D341Med (cell line): ENCODE measurements at regions not wholly inside any gene's neighbourhood (a gene's known extent, or its start where the extent isn't known, plus 50 kb on each side); places are given as distances from the start of the nearest gene placed in this dataset.

ENCODE experiments used
- DNase-seq: peaks from one replicate; pipeline ENCODE4 v3.0.0; 2012; ENCODE audit warnings: low spot score

GRCh38 chr2:5955921-5956320, 263.7 kb downstream of the SOX11 start:
- DNase-seq: no peak

DNA sequence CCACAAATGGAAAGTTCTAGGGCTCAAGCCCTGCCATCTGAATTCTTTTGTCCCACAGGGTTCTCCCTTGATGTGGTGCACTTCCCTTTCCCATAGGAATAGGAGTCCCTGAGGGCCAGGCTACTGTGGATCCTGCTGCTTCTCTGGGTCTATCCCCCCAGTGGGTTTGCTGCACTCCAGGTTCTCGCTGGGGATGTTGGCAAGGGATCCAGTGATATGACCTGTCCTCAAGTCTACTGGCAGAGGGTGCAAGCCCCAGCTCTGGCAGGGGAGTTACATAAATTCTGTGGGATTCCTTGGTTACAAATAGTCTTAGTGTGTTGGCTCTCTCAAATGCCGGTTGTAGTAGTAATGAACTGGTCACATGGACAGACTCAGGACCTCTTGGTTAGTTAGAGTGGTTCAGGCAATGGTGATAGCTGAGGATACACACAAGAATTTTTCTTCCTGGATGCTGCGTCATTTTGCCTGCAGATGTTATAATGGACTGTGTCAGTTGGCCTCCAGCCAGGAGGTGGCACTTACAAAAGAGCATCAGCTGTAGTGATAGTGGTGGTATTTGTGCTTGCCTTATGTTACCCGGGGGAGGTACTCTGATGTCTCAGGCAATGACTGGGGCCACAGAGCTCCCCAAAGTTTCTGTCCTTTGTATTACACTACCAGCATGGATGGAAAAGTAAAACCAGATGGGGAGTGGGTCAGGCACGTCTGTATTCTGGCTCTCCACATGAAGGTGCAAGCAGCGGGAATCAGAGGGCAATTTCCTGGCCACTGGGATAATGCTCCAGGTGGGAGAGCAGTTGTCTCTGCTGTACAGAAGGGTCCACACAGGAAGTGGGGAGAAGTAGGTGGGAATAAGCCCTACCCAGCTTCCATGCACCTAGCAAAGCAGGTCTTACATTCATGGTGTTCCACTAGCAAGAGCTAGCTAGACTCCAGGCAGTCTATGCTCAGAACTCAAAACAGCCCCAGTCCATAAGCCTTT, 267.9 kb downstream of the SOX11 start:
- DNase-seq: no peak

GRCh38 chr2:5967506-5967905, 275.3 kb downstream of the SOX11 start:
- no peak for DNase-seq

- DNase-seq: no peak
Observed at GRCh38 chr2:5969303-5969702, 277.1 kb downstream of the SOX11 start.

- DNase-seq: no peak
Observed at GRCh38 chr2:5970347-5970746, 278.2 kb downstream of the SOX11 start.

DNA sequence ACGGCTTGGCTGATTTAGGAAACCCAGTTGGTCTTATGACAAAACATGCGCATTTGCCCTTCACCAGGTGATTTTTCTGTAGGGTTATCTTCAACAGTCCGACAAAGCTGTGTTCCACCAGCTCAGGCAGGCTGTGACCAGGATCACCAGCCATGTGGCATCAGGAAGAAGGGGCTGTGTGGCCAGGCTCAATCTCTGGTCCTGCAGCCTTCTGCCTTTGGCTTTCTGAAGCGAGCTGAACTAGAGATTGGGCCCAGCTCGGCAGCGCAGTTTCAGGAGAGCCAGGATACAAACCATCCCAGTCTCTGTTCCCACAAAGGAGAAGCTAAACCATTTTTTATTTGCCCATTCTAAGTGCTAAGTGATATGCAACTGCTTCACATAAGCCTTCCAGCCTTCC, 282.3 kb downstream of the SOX11 start:
- DNase-seq: no peak

DNA sequence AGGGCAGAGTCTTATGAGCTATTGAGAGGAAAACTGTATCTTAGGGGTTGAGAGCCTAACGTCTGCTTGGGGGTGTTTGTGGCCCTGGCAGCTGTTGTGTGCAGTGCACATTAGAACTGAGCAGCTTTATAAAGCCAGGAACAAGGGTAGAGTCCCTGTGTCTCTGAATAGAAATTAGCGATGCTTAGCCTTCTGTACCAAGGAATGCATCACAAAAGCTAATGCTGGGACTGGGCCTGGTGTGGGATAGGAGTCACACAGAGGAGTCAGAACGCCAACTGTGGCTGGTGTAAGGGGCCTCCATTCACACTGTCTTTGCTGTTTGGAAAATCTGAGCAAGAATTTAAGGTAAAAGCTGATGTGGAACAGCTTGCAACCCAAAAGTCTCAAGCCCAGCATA, 283.2 kb downstream of the SOX11 start:
- no peak for DNase-seq

DNA sequence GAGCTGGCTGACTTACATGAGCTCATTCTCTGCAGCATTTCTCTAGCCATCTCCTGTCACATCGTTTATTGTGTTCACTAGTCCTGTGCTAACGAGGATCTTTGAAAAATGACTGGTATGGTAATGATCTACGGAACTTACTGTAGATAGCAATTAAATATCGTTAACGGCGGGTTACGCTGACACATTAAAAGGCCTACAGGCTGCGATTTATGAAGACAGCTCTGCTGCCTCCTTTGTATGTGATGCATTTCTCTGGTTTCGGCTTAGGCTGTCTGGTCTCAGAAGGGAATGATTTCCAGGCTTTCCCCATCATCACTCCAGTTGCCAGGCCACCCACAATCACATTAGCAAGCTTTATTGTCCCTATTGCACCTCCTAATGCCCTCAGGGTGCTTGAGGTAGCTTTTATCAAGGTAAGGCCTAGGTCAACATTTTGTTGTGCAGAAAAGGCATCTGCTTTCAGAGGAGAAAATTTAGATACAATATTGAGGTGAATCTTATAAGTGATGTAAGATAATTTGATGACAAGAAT, 284.4 kb downstream of the SOX11 start:
- DNase-seq: no peak

DNA sequence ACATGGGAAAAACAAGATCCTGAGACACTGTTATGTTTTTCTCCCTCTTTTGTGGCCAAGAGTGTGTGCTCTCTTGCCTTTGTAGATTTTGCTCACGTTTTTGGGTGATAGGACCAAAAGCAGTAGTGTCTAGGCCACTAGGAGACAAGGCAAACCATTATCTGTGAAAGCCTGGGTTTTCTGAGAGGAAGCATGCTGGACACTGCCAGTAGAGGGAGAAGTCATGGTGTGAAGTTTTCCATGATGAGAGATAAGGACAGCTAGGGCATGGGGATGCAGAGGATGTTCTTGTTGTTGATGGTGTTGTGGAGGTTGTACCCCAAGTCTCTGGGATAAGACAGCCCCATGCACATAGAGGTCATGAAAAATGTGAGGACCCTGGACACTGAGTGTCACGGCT, 285.3 kb downstream of the SOX11 start:
- no peak for DNase-seq

GRCh38 chr2:5978131-5978751, 286.1 kb downstream of the SOX11 start:
- DNase-seq: no peak

GRCh38 chr2:5980450-5981190, 288.4 kb downstream of the SOX11 start:
- DNase-seq: no peak

DNA sequence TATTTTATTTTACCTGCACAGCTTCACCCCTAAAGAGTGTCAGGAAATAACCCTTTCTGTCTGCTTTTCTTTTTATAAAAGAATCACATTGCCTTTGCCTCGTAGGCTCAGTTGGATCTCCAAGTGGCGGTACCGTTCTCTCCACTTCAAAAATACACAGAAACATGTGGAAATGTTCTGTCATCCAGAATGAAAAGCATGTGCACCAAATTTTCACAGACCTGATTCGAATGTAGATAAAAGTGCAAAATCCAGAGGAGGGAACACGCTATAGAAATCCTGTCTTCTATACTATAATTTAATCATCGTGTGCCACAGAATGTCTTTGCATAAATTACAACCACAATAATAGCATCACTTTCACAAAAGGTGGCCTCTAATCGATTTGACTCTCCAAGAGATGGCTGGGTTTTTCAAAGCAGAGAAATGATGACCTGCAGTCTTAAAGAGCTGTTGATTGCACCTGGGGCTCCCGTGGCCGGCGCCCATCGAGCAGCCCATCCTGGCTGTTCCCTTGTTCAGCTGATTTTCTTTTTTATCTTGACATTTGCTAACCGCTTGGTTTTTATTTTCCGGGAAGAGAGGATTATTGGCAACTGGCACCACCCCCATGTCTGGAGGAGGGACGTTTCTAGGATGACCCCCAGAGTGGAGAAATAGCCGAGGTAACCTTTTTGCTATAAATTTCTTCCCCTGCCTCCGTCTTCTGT, 290.2 kb downstream of the SOX11 start:
- DNase-seq: no peak

- DNase-seq: no peak
Observed at GRCh38 chr2:5982903-5983265, 290.7 kb downstream of the SOX11 start.

DNA sequence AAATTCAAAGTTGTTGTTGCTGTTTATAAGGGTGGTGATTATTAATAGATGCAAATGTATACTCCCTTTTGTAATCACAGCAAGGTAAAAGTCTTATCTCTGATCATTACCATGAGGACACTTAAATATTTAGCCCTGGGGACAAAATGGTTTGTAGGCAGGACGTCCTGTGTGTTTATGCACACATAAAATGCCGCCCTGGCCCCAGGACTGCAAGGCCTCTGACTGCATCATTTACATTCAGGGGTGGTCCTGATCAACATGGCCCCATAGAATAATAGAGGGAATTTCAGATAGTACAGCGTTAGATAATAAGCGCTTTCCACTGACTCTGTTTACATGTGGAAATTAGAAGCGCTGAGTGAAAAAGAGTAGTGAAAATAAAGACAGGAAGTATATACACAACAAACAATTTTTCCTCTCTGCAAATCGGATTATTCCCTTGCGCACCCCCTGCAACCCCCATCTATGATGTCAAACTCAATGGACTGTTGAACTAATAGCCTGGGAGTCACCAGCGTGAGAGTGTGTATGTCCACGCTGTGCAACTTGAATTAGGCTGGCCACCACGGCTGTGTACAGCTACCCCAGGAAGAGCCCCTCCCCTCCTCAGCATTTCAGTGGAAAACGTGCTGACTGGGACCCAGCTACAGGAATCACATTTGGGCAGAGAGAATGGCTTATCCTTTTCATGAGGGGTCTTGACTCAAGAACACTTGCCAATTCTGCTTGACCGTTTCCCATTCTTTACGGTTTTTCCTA, 291.5 kb downstream of the SOX11 start:
- no peak for DNase-seq

GRCh38 chr2:5984273-5984655, 292.1 kb downstream of the SOX11 start:
- DNase-seq: no peak

GRCh38 chr2:5984946-5985345, 292.8 kb downstream of the SOX11 start:
- no peak for DNase-seq

GRCh38 chr2:5985536-5986385, 293.6 kb downstream of the SOX11 start:
- DNase-seq: no peak

GRCh38 chr2:5986801-5987787, 294.9 kb downstream of the SOX11 start:
- no peak for DNase-seq

- no peak for DNase-seq
Observed at GRCh38 chr2:5988120-5988519, 295.9 kb downstream of the SOX11 start.
